ENCODE measurements at regions not wholly inside any gene's neighbourhood (a gene's known extent, or its start where the extent isn't known, plus 50 kb on each side); places are given as distances from the start of the nearest gene placed in this dataset.

GRCh38 chr1:106022312-106022902, 1034.1 kb upstream of the PRMT6 start:
- Mint-ChIP-seq H3K4me1 (no peaks in the 10 kb centered on the region), H3K4me3 (no peak overlapping the region), H3K27me3 (ENCODE audit: insufficient read depth, low read depth) (no peaks in the 10 kb centered on the region), H3K27ac (no peak overlapping the region), H3K36me3 (no peaks in the 10 kb centered on the region), H3K9me3 (no peaks in the 10 kb centered on the region)
- DNase-seq (ENCODE audit: low spot score), result no peak
- H3K4me3 ChIP-seq, result no peak overlapping the region
- no peaks in the 10 kb centered on the region for H3K79me2 ChIP-seq (ENCODE audit: low read depth)
- no peaks in the 10 kb centered on the region for H3F3A ChIP-seq (ENCODE audit: low read depth)
- TF ChIP-seq EZH2 (IDR thresholded peaks at IDR 0.05) (no peak), CTCF (IDR thresholded peaks at IDR 0.05) (peak; percentile 70)
- no peaks in the 10 kb centered on the region for H3K4me1 ChIP-seq
- H2AFZ ChIP-seq (replicated peaks), result no peak overlapping the region
- H3K4me2 ChIP-seq, result no peak overlapping the region
- no peaks in the 10 kb centered on the region for H3K9me3 ChIP-seq (ENCODE audit: low read depth)
- H4K20me1 ChIP-seq (ENCODE audit: low read depth), result no peaks in the 10 kb centered on the region
- H3K9ac ChIP-seq, result no peak overlapping the region
- H3K27ac ChIP-seq, result no peak overlapping the region
- H3K36me3 ChIP-seq, result no peaks in the 10 kb centered on the region
- no peaks in the 10 kb centered on the region for H3K27me3 ChIP-seq

GRCh38 chr1:106027871-106028270, 1028.6 kb upstream of the PRMT6 start:
- Histone ChIP-seq H3F3A (ENCODE audit: low read depth) (no peaks in the 10 kb centered on the region), H3K9ac (no peak overlapping the region), H3K27me3 (no peaks in the 10 kb centered on the region), H3K4me1 (no peaks in the 10 kb centered on the region), H4K20me1 (ENCODE audit: low read depth) (no peaks in the 10 kb centered on the region), H3K79me2 (ENCODE audit: low read depth) (no peaks in the 10 kb centered on the region), H3K4me2 (no peak overlapping the region), H3K27ac (no peak overlapping the region), H3K36me3 (no peaks in the 10 kb centered on the region), H3K9me3 (ENCODE audit: low read depth) (no peaks in the 10 kb centered on the region), H3K4me3 (no peak overlapping the region), H2AFZ (replicated peaks) (no peak overlapping the region)
- Mint-ChIP-seq H3K4me1 (no peaks in the 10 kb centered on the region), H3K27me3 (ENCODE audit: insufficient read depth, low read depth) (no peaks in the 10 kb centered on the region), H3K27ac (no peak overlapping the region), H3K9me3 (no peaks in the 10 kb centered on the region), H3K36me3 (no peaks in the 10 kb centered on the region), H3K4me3 (no peak overlapping the region)
- no peak for DNase-seq (ENCODE audit: low spot score)
- TF ChIP-seq CTCF (IDR thresholded peaks at IDR 0.05) (no peak), EZH2phosphoT487 (IDR thresholded peaks at IDR 0.05) (no peak)

GRCh38 chr1:106037526-106037925, 1018.9 kb upstream of the PRMT6 start:
- H3K9ac ChIP-seq, result no peak overlapping the region
- no peak for TF ChIP-seq CTCF (IDR thresholded peaks at IDR 0.05)
- no peak for TF ChIP-seq EZH2phosphoT487 (IDR thresholded peaks at IDR 0.05)
- no peak for TF ChIP-seq EZH2 (IDR thresholded peaks at IDR 0.05)
- no peak overlapping the region for H2AFZ ChIP-seq (replicated peaks)
- no peak overlapping the region for H3K27ac ChIP-seq
- no peak for DNase-seq (ENCODE audit: low spot score)
- H3K9me3 ChIP-seq (ENCODE audit: low read depth), result no peaks in the 10 kb centered on the region
- no peak overlapping the region for H3K4me2 ChIP-seq
- no peak overlapping the region for H3K4me3 ChIP-seq
- Mint-ChIP-seq H3K4me1 (no peaks in the 10 kb centered on the region), H3K9me3 (peaks cover 3% of the 10 kb centered on the region), H3K27ac (no peak overlapping the region), H3K4me3 (no peak overlapping the region), H3K27me3 (ENCODE audit: insufficient read depth, low read depth) (peaks cover 4% of the 10 kb centered on the region), H3K36me3 (no peaks in the 10 kb centered on the region)
- H3K79me2 ChIP-seq (ENCODE audit: low read depth), result no peaks in the 10 kb centered on the region
- H3K4me1 ChIP-seq, result no peaks in the 10 kb centered on the region
- no peaks in the 10 kb centered on the region for H4K20me1 ChIP-seq (ENCODE audit: low read depth)
- no peaks in the 10 kb centered on the region for H3K27me3 ChIP-seq
- no peaks in the 10 kb centered on the region for H3K36me3 ChIP-seq
- H3F3A ChIP-seq (ENCODE audit: low read depth), result no peaks in the 10 kb centered on the region
